Neural progenitor cell (in vitro differentiated cells): ENCODE measurements at regions not wholly inside any gene's neighbourhood (a gene's known extent, or its start where the extent isn't known, plus 50 kb on each side); places are given as distances from the start of the nearest gene placed in this dataset.

Experiments
- EZH2 ChIP-seq: fragments of 200-600 bp; sonication (generic); IDR thresholded peaks from 2 replicates; pipeline ENCODE4 v1.6.1; 2017; ENCODE audit warnings: antibody characterized with exemption, mild to moderate bottlenecking, moderate library complexity
- TF ChIP-seq, protein P1 (sequence below): fragments of 200-600 bp; sonication (generic); IDR thresholded peaks from 2 replicates; pipeline ENCODE4 v1.5.1; 2017; ENCODE audit warnings: antibody characterized with exemption, mild to moderate bottlenecking

DNA sequence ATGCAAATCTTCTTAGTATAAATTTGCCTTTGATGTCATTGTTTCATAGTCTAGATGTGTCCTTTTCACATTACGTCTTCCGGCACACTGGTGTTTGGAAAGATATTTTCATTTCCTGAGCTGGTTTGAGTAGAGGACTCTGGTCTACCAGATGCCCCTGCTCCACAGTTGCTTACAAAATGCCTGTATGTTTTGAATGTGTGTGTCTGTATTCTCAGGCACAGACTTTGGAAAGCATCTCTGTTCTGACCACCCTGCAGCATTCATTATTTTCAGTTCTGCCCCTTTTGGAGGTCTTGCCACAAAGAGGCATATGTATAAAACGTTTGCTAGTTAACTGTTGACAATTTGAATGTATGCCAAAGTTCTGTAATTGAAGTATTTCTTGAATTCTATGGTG, 236.0 kb upstream of the GOLIM4 start:
- TF ChIP-seq, protein P1, sequence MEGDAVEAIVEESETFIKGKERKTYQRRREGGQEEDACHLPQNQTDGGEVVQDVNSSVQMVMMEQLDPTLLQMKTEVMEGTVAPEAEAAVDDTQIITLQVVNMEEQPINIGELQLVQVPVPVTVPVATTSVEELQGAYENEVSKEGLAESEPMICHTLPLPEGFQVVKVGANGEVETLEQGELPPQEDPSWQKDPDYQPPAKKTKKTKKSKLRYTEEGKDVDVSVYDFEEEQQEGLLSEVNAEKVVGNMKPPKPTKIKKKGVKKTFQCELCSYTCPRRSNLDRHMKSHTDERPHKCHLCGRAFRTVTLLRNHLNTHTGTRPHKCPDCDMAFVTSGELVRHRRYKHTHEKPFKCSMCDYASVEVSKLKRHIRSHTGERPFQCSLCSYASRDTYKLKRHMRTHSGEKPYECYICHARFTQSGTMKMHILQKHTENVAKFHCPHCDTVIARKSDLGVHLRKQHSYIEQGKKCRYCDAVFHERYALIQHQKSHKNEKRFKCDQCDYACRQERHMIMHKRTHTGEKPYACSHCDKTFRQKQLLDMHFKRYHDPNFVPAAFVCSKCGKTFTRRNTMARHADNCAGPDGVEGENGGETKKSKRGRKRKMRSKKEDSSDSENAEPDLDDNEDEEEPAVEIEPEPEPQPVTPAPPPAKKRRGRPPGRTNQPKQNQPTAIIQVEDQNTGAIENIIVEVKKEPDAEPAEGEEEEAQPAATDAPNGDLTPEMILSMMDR: no peak
- TF ChIP-seq EZH2: no peak
